ENCODE measurements at regions not wholly inside any gene's neighbourhood (a gene's known extent, or its start where the extent isn't known, plus 50 kb on each side); places are given as distances from the start of the nearest gene placed in this dataset.

- TF ChIP-seq EZH2 (optimal IDR thresholded peaks at IDR 0.05; ENCODE audit: low read depth, low read length) (no peak), CTCF (IDR thresholded peaks at IDR 0.05; ENCODE audit: low read length) (no peak)
Observed at GRCh38 chr4:126701756-126702155, 931.0 kb upstream of the INTU start.
